ENCODE measurements at regions not wholly inside any gene's neighbourhood (a gene's known extent, or its start where the extent isn't known, plus 50 kb on each side); places are given as distances from the start of the nearest gene placed in this dataset.

GRCh38 chr13:73299787-73300186, 241.0 kb downstream of the KLF5 start:
- Histone ChIP-seq H3K4me1 (ENCODE audit: insufficient read depth, low read length) (peaks cover 17% of the 10 kb centered on the region), H3K9ac (ENCODE audit: low read length) (no peak overlapping the region), H3K27me3 (ENCODE audit: low read length) (no peaks in the 10 kb centered on the region), H3K4me2 (ENCODE audit: low read length) (no peak overlapping the region), H3F3A (ENCODE audit: low read length, unreplicated experiment) (no peaks in the 10 kb centered on the region), H3K4me3 (ENCODE audit: low read length) (no peak overlapping the region), H3K9me2 (replicated peaks; ENCODE audit: low read length) (no peaks in the 10 kb centered on the region), H3K79me2 (ENCODE audit: low read length) (no peaks in the 10 kb centered on the region), H2AFZ (ENCODE audit: low read length) (no peak overlapping the region), H4K20me1 (ENCODE audit: low read length) (no peaks in the 10 kb centered on the region), H3K36me3 (ENCODE audit: low read depth, low read length) (no peaks in the 10 kb centered on the region), H3K9me3 (ENCODE audit: low read length) (no peaks in the 10 kb centered on the region), H3K27ac (ENCODE audit: low read length) (no peak overlapping the region)
- ATAC-seq (no peak), DNase-seq (no peak)
- ChIA-PET POLR2A (ENCODE audit: unreplicated experiment) (no interaction called here), CTCF (no interaction called here)
- TF ChIP-seq, protein P1, sequence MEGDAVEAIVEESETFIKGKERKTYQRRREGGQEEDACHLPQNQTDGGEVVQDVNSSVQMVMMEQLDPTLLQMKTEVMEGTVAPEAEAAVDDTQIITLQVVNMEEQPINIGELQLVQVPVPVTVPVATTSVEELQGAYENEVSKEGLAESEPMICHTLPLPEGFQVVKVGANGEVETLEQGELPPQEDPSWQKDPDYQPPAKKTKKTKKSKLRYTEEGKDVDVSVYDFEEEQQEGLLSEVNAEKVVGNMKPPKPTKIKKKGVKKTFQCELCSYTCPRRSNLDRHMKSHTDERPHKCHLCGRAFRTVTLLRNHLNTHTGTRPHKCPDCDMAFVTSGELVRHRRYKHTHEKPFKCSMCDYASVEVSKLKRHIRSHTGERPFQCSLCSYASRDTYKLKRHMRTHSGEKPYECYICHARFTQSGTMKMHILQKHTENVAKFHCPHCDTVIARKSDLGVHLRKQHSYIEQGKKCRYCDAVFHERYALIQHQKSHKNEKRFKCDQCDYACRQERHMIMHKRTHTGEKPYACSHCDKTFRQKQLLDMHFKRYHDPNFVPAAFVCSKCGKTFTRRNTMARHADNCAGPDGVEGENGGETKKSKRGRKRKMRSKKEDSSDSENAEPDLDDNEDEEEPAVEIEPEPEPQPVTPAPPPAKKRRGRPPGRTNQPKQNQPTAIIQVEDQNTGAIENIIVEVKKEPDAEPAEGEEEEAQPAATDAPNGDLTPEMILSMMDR (conservative IDR thresholded peaks at IDR 0.05; ENCODE audit: low read depth, low read length): no peak
- no peak for TF ChIP-seq EZH2phosphoT487 (IDR thresholded peaks at IDR 0.05; ENCODE audit: borderline replicate concordance, low read length)
- TF ChIP-seq EZH2 (IDR thresholded peaks at IDR 0.05; ENCODE audit: low read length, unreplicated experiment): no peak
- BruUV-seq (replicated peaks): no TSS peak
- intact Hi-C loops (cut with micrococcal nuclease): no loop called here

GRCh38 chr13:73293913-73294523, 235.2 kb downstream of the KLF5 start:
- Histone ChIP-seq H3K27me3 (ENCODE audit: low read length) (no peaks in the 10 kb centered on the region), H3K4me1 (ENCODE audit: insufficient read depth, low read length) (no peaks in the 10 kb centered on the region), H3K36me3 (ENCODE audit: low read depth, low read length) (no peaks in the 10 kb centered on the region), H3K27ac (ENCODE audit: low read length) (no peak overlapping the region), H3K79me2 (ENCODE audit: low read length) (no peaks in the 10 kb centered on the region), H3F3A (ENCODE audit: low read length, unreplicated experiment) (no peaks in the 10 kb centered on the region), H2AFZ (ENCODE audit: low read length) (no peak overlapping the region), H3K9me3 (ENCODE audit: low read length) (no peaks in the 10 kb centered on the region), H3K4me3 (ENCODE audit: low read length) (no peak overlapping the region), H4K20me1 (ENCODE audit: low read length) (no peaks in the 10 kb centered on the region), H3K9ac (ENCODE audit: low read length) (no peak overlapping the region), H3K9me2 (replicated peaks; ENCODE audit: low read length) (no peaks in the 10 kb centered on the region), H3K4me2 (ENCODE audit: low read length) (no peak overlapping the region)
- POLR2A ChIA-PET (ENCODE audit: unreplicated experiment): interaction anchor here (0.5 to 0.6 kb wide), 2 partner anchors 10 to 200 kb away, joined by 5 to 6 read pairs; no protein-coding TSS in a partner anchor
- intact Hi-C loops (cut with micrococcal nuclease): no loop called here
- no peak for DNase-seq
- no TSS peak for BruUV-seq (replicated peaks)
- CTCF ChIA-PET: no interaction called here
- TF ChIP-seq, protein P1 (conservative IDR thresholded peaks at IDR 0.05; ENCODE audit: low read depth, low read length): no peak
- no peak for TF ChIP-seq EZH2phosphoT487 (IDR thresholded peaks at IDR 0.05; ENCODE audit: borderline replicate concordance, low read length)
- TF ChIP-seq EZH2 (IDR thresholded peaks at IDR 0.05; ENCODE audit: low read length, unreplicated experiment): no peak
- ATAC-seq: no peak

DNA sequence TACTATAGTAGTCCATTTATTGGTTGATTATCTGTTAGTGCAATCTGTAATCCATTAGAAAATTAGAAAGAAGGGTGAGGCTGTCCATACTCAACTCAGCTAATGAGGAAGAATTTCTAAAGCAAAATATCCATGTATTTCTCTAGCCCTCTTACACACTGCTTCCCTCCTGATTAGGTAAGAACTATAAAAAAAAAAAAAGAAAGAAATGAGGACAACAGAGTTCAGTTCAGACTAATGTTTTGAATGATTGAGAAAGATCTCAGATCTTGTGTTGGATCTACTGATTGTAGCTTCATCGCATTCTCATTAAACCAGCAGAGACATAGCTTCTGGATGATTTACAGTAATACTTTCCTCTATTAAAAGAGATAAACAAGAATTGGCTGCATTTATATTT, 233.3 kb downstream of the KLF5 start:
- Histone ChIP-seq H3K4me2 (ENCODE audit: low read length) (no peak overlapping the region), H3K27ac (ENCODE audit: low read length) (no peak overlapping the region), H3K9ac (ENCODE audit: low read length) (no peak overlapping the region), H3K36me3 (ENCODE audit: low read depth, low read length) (no peaks in the 10 kb centered on the region), H4K20me1 (ENCODE audit: low read length) (no peaks in the 10 kb centered on the region), H3K9me3 (ENCODE audit: low read length) (no peaks in the 10 kb centered on the region), H3K79me2 (ENCODE audit: low read length) (no peaks in the 10 kb centered on the region), H3K4me1 (ENCODE audit: insufficient read depth, low read length) (no peaks in the 10 kb centered on the region; the same call in 1 of the 2 replicates), H3K9me2 (replicated peaks; ENCODE audit: low read length) (no peaks in the 10 kb centered on the region), H2AFZ (ENCODE audit: low read length) (no peak overlapping the region), H3K27me3 (ENCODE audit: low read length) (no peaks in the 10 kb centered on the region), H3K4me3 (ENCODE audit: low read length) (no peak overlapping the region), H3F3A (ENCODE audit: low read length, unreplicated experiment) (no peaks in the 10 kb centered on the region)
- POLR2A ChIA-PET (ENCODE audit: unreplicated experiment): interaction anchor here (0.7 to 1.1 kb wide), 2 partner anchors 12 to 123 kb away, joined by 4 to 7 read pairs; no protein-coding TSS in a partner anchor
- intact Hi-C loops (cut with micrococcal nuclease): no loop called here
- no peak for TF ChIP-seq EZH2phosphoT487 (IDR thresholded peaks at IDR 0.05; ENCODE audit: borderline replicate concordance, low read length)
- TF ChIP-seq, protein P1 (conservative IDR thresholded peaks at IDR 0.05; ENCODE audit: low read depth, low read length): no peak
- no peak for TF ChIP-seq EZH2 (IDR thresholded peaks at IDR 0.05; ENCODE audit: low read length, unreplicated experiment)
- no peak for DNase-seq
- no peak for ATAC-seq
- no TSS peak for BruUV-seq (replicated peaks)
- CTCF ChIA-PET: no interaction called here

All from PC-3 (cell line).